ENCODE measurements at regions not wholly inside any gene's neighbourhood (a gene's known extent, or its start where the extent isn't known, plus 50 kb on each side); places are given as distances from the start of the nearest gene placed in this dataset.

DNA sequence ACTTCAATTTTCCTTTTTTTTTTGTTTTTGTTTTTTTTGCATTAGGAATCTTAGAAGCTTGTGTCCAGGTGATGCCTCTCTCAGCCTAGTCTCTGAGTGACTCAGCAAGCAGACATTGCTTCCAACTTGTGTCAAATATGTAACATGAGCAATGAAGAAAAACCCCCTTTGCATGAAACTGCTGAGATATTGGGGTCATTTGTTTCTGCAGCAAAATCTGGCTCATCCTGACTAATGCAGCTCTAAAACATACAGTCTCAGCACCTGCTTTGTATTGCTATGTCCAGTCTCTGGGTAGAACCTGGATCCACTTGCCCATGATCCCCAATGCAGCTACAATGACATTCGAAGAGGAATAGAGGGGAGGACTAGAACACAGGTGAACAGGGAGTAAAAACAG is 55.7 kb upstream of the LRFN2 start:
- TF ChIP-seq TARDBP (CRISPR knock-in tag; IDR thresholded peaks at IDR 0.05) (no peak), NR2F2 (IDR thresholded peaks at IDR 0.05; ENCODE audit: borderline replicate concordance, low read depth) (no peak), SRSF9 (IDR thresholded peaks at IDR 0.05; ENCODE audit: borderline replicate concordance, insufficient read depth, low read depth, low read length, poor library complexity, severe bottlenecking) (no peak), CREB1 (IDR thresholded peaks at IDR 0.05) (no peak), CREB1 (CRISPR knock-in tag; IDR thresholded peaks at IDR 0.05) (no peak), ZFYVE20 (CRISPR knock-in tag; IDR thresholded peaks at IDR 0.05; ENCODE audit: borderline replicate concordance, low read depth) (no peak), ZNF251 (CRISPR knock-in tag; IDR thresholded peaks at IDR 0.05) (no peak), TAF15 (IDR thresholded peaks at IDR 0.05; ENCODE audit: low read depth, low read length, poor library complexity, severe bottlenecking) (no peak), SIN3A (IDR thresholded peaks at IDR 0.05; ENCODE audit: borderline replicate concordance, low read depth, low read length) (no peak), POLR2A (IDR thresholded peaks at IDR 0.05; ENCODE audit: insufficient read depth in 1 of 2, low read depth in 2 of 2, low read length in 2 of 2) (no peak)
- TF ChIP-seq, protein P1, sequence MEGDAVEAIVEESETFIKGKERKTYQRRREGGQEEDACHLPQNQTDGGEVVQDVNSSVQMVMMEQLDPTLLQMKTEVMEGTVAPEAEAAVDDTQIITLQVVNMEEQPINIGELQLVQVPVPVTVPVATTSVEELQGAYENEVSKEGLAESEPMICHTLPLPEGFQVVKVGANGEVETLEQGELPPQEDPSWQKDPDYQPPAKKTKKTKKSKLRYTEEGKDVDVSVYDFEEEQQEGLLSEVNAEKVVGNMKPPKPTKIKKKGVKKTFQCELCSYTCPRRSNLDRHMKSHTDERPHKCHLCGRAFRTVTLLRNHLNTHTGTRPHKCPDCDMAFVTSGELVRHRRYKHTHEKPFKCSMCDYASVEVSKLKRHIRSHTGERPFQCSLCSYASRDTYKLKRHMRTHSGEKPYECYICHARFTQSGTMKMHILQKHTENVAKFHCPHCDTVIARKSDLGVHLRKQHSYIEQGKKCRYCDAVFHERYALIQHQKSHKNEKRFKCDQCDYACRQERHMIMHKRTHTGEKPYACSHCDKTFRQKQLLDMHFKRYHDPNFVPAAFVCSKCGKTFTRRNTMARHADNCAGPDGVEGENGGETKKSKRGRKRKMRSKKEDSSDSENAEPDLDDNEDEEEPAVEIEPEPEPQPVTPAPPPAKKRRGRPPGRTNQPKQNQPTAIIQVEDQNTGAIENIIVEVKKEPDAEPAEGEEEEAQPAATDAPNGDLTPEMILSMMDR (CRISPR knock-in tag; IDR thresholded peaks at IDR 0.05) = no peak
